22Rv1 (cell line): ENCODE measurements at regions not wholly inside any gene's neighbourhood (a gene's known extent, or its start where the extent isn't known, plus 50 kb on each side); places are given as distances from the start of the nearest gene placed in this dataset.

Source experiments
- H3K27ac ChIP-seq: fragments of 450-650 bp; 2 replicates; pipeline ENCODE4 v1.5.1; 2017
- ZFX ChIP-seq: fragments of 450-650 bp; IDR thresholded peaks from 2 replicates; pipeline ENCODE4 v1.6.1; 2017; ENCODE audit warnings: antibody characterized with exemption, borderline replicate concordance
- TF ChIP-seq, protein P1 (sequence below): fragments of 450-650 bp; IDR thresholded peaks from 2 replicates; pipeline ENCODE4 v1.5.1; 2017; ENCODE audit warnings: mild to moderate bottlenecking

- no peak overlapping the region for H3K27ac ChIP-seq
- TF ChIP-seq, protein P1, sequence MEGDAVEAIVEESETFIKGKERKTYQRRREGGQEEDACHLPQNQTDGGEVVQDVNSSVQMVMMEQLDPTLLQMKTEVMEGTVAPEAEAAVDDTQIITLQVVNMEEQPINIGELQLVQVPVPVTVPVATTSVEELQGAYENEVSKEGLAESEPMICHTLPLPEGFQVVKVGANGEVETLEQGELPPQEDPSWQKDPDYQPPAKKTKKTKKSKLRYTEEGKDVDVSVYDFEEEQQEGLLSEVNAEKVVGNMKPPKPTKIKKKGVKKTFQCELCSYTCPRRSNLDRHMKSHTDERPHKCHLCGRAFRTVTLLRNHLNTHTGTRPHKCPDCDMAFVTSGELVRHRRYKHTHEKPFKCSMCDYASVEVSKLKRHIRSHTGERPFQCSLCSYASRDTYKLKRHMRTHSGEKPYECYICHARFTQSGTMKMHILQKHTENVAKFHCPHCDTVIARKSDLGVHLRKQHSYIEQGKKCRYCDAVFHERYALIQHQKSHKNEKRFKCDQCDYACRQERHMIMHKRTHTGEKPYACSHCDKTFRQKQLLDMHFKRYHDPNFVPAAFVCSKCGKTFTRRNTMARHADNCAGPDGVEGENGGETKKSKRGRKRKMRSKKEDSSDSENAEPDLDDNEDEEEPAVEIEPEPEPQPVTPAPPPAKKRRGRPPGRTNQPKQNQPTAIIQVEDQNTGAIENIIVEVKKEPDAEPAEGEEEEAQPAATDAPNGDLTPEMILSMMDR = no peak
- no peak for TF ChIP-seq ZFX
These were observed 242.3 kb downstream of the NSG2 start for GRCh38 chr5:174287761-174288160.

DNA sequence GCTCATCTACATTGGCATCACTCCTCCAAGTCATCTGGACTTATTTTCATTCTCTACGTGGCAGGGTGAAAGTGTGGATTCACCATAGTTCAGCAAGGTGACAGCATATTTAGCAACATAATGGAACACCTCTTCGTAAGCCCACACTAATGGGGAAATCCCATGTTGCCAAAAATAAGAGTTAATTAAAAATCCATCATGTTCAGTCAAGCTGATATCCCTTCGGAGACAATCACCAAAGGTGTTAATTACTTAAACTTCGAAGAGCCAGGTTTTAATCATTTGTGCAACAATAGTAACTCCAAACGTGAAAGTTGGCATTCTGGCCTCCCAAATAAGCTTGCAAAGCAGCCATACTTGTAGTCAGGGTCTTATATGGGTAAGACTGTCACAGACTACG is 242.9 kb downstream of the NSG2 start:
- no peak overlapping the region for H3K27ac ChIP-seq
- TF ChIP-seq, protein P1 = no peak
- no peak for TF ChIP-seq ZFX

DNA sequence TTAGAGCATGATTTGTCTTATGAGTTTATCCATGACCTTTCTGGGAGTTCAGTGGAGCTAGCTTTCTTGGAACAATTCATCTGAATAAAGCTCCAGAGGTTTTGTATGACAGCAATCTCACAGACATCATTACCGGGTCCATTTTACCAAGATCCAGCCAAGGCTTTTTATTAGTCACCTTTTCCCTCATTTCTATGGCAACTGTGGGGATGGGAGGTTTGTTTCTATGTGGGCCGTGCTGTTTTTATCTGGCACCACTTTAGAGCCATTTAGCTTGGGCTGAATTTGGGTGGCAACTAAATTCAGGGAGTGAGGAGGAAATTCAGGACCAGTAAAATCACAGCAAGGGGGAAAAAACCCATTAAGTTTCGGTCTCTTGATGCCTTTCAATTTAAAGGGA is 245.7 kb downstream of the NSG2 start:
- TF ChIP-seq ZFX = no peak
- TF ChIP-seq, protein P1 = no peak
- H3K27ac ChIP-seq = no peak overlapping the region

- no peak overlapping the region for H3K27ac ChIP-seq
- no peak for TF ChIP-seq ZFX
- TF ChIP-seq, protein P1 = no peak
These were observed 246.8 kb downstream of the NSG2 start for GRCh38 chr5:174292348-174292747.

GRCh38 chr5:174293006-174293405 is 247.5 kb downstream of the NSG2 start:
- TF ChIP-seq, protein P1 = no peak
- no peak for TF ChIP-seq ZFX
- H3K27ac ChIP-seq = no peak overlapping the region

DNA sequence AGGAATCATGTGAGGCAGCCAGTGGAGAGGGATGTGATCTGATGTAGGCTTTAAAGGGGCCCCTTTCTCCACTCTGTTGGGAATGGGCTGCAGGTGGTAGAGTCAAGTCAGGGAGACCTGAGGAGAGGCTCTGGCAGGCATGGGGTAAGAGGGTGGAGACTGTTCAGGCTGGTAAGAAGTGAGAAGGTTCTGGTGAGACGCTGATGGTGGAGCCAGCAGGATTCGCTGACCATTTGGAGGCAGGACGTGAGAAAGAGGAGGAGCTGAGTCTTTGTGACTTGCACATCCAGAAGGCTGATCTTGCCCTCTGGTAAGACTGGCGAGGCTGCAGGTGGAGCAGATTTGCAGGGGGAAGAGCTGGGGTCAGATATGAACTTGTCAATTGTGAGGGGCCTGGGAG is 248.0 kb downstream of the NSG2 start:
- TF ChIP-seq ZFX = no peak
- TF ChIP-seq, protein P1 = no peak
- no peak overlapping the region for H3K27ac ChIP-seq

DNA sequence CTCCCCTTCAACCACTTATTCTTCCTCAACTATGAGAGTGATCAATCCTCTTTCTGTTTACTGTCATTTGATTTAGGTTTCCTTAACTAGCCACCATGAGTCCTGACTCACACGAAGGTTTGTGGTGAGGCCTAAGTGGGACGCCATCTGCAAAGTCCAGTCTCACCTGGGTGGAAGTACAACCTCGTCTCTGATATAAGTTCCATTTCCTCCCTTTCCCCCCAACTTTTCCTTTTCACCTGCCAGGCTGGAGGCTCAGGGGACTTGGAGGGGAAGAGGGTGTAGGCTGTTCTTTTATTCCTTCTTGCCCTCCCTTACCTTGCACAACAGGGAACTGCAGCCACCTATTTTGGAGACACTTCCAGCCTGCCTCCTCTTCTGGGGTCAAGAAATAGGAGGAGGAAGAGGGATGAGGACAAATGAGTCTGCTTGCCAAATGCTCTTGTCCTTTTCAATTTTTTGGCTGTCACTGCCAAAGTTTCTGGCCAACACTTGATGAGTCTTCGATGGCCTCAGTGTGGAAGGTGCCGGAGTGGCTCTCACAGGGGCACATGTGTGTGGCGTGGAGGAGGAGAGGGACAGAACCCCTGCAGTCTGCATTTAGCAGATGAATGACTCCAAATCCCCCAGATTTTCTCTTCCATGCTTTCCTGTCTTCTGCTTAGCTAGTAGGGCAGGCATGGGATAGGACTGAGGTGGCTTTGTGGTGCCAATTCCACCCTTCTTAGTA is 249.6 kb downstream of the NSG2 start:
- no peak for TF ChIP-seq ZFX
- TF ChIP-seq, protein P1 = no peak
- no peak overlapping the region for H3K27ac ChIP-seq
